Neuronal stem cell (in vitro differentiated cells): ENCODE measurements at regions not wholly inside any gene's neighbourhood (a gene's known extent, or its start where the extent isn't known, plus 50 kb on each side); places are given as distances from the start of the nearest gene placed in this dataset.
A peak's percentile ranks its signal among the peaks of the same experiment; 100 is the strongest.

ENCODE experiments used
- DNase-seq: peaks from one replicate; pipeline ENCODE4 v3.0.0-alpha.2; 2013; ENCODE audit warnings: low spot score
- H2AFZ ChIP-seq: one replicate; pipeline ENCODE4 v1.6.1; 2013; ENCODE audit warnings: mild to moderate bottlenecking, low read length, inconsistent platforms
- H2AK5ac ChIP-seq: 2 replicates; pipeline ENCODE4 v1.6.1; 2013; ENCODE audit warnings: low read depth, mild to moderate bottlenecking, inconsistent platforms, low read length, moderate library complexity, mixed read lengths
- H2BK120ac ChIP-seq: 2 replicates; pipeline ENCODE4 v1.6.1; 2013; ENCODE audit warnings: low read depth, mild to moderate bottlenecking, inconsistent platforms, low read length, moderate library complexity, mixed read lengths
- H2BK12ac ChIP-seq: one replicate; pipeline ENCODE4 v1.6.1; 2013; ENCODE audit warnings: low read length, inconsistent platforms
- H2BK15ac ChIP-seq: 2 replicates; pipeline ENCODE4 v1.6.1; 2013; ENCODE audit warnings: mild to moderate bottlenecking, low read length, inconsistent platforms, mixed read lengths
- H2BK5ac ChIP-seq: one replicate; pipeline ENCODE4 v1.6.1; 2013; ENCODE audit warnings: inconsistent platforms, mild to moderate bottlenecking, low read length, moderate library complexity
- H3K14ac ChIP-seq: one replicate; pipeline ENCODE4 v1.6.1; 2013; ENCODE audit warnings: low read length, inconsistent platforms
- H3K18ac ChIP-seq: 2 replicates; pipeline ENCODE4 v1.6.1; 2013; ENCODE audit warnings: low read length, inconsistent platforms
- H3K23ac ChIP-seq: 2 replicates; pipeline ENCODE4 v1.6.1; 2013; ENCODE audit warnings: low read depth, mild to moderate bottlenecking, mixed read lengths, low read length, inconsistent platforms; ENCODE audit not compliant: poor library complexity
- H3K27ac ChIP-seq: replicated peaks from 3 replicates; pipeline ENCODE4 v1.5.1; 2013; ENCODE audit warnings: low read length, inconsistent platforms
- H3K27me3 ChIP-seq, 3 experiments: 2 replicates each; pipeline ENCODE4 v1.6.1; 2013; ENCODE audit warnings: low read length in 3 of 3, mild to moderate bottlenecking in 2 of 3, inconsistent platforms in 1 of 3, low read depth in 1 of 3, mixed read lengths in 1 of 3, moderate library complexity in 1 of 3; ENCODE audit not compliant: control insufficient read depth in 3 of 3, insufficient read depth in 3 of 3
- H3K36me3 ChIP-seq, 2 donors: replicated peaks in 1 of 2; 2 replicates each; pipeline ENCODE4 v1.6.1; 2013; ENCODE audit warnings: low read length in 2 of 2; ENCODE audit not compliant: control insufficient read depth in 2 of 2, insufficient read depth in 2 of 2
- H3K4ac ChIP-seq: 2 replicates; pipeline ENCODE4 v1.6.1; 2013; ENCODE audit warnings: inconsistent platforms, mild to moderate bottlenecking, low read length, moderate library complexity
- H3K4me1 ChIP-seq, 2 donors: 1 replicate in 1 of 2; 2 replicates in 1 of 2; pipeline ENCODE4 v1.6.1; 2013; ENCODE audit warnings: low read length in 2 of 2, low read depth in 1 of 2; ENCODE audit not compliant: control insufficient read depth in 2 of 2, insufficient read depth in 1 of 2
- H3K4me2 ChIP-seq: one replicate; pipeline ENCODE4 v1.6.1; 2013; ENCODE audit warnings: mild to moderate bottlenecking, low read length, inconsistent platforms; ENCODE audit not compliant: insufficient read depth, poor library complexity, severe bottlenecking
- H3K4me3 ChIP-seq, 2 donors: 2 replicates each; pipeline ENCODE4 v1.5.1; 2013; ENCODE audit warnings: low read length in 2 of 2, mild to moderate bottlenecking in 2 of 2, inconsistent platforms in 1 of 2, moderate library complexity in 1 of 2
- H3K79me1 ChIP-seq: one replicate; pipeline ENCODE4 v1.6.1; 2013; ENCODE audit warnings: low read depth, mild to moderate bottlenecking, inconsistent platforms, low read length, moderate library complexity
- H3K9ac ChIP-seq: one replicate; pipeline ENCODE4 v1.6.1; 2013; ENCODE audit warnings: mild to moderate bottlenecking, low read depth, low read length, inconsistent platforms; ENCODE audit not compliant: poor library complexity
- H3K9me3 ChIP-seq, 2 donors: replicated peaks in 1 of 2; 2 replicates each; pipeline versions ENCODE3 to v1.6.1; 2013; ENCODE audit warnings: low read length in 2 of 2, mild to moderate bottlenecking in 2 of 2, inconsistent platforms in 1 of 2, low read depth in 1 of 2, mixed read lengths in 1 of 2, moderate library complexity in 1 of 2; ENCODE audit not compliant: control insufficient read depth in 2 of 2, insufficient read depth in 1 of 2
- H4K8ac ChIP-seq: one replicate; pipeline ENCODE4 v1.6.1; 2013; ENCODE audit warnings: low read depth, mild to moderate bottlenecking, inconsistent platforms, low read length, moderate library complexity
- H4K91ac ChIP-seq: one replicate; pipeline ENCODE4 v1.6.1; 2013; ENCODE audit warnings: low read length, low read depth, mild to moderate bottlenecking, inconsistent platforms; ENCODE audit not compliant: poor library complexity
- WGBS, 2 donors: extraction: QIAGEN DNeasy Blood & Tissue Kit; methylation state at CpG; one replicate each; pipeline ENCODE4 v1.1.7; 2013; ENCODE audit warnings: missing lambda C conversion rate in 2 of 2, mixed read lengths in 1 of 2; ENCODE audit not compliant: insufficient read length in 2 of 2, insufficient replicate concordance in 1 of 2; ENCODE audit errors: extremely low coverage in 2 of 2; 5-methylcytosine and 5-hydroxymethylcytosine counted together

- DNase-seq: no peak
- Histone ChIP-seq H4K91ac (no peak overlapping the region), H3K4me3 (no peak overlapping the region), H3K9ac (no peak overlapping the region), H3K79me1 (peaks cover 4% of the 10 kb centered on the region), H3K4me1 (no peaks in the 10 kb centered on the region), H3K27me3 (no peaks in the 10 kb centered on the region), H2BK120ac (no peak overlapping the region), H3K4ac (no peak overlapping the region), H2AK5ac (no peak overlapping the region), H3K23ac (no peak overlapping the region), H3K14ac (no peak overlapping the region), H2BK15ac (no peak overlapping the region), H3K9me3 (no peaks in the 10 kb centered on the region), H4K8ac (no peak overlapping the region), H2BK5ac (no peak overlapping the region), H3K27ac (no peak overlapping the region), H2BK12ac (no peak overlapping the region), H3K36me3 (no peaks in the 10 kb centered on the region), H2AFZ (no peak overlapping the region), H3K18ac (no peak overlapping the region), H3K4me2 (no peak overlapping the region)
- no CpG with 5 or more reads among the region's 1 CpG for WGBS, 2 donors
These were observed 878.9 kb upstream of the SEL1L start for GRCh38 chr14:82412545-82412944.

- H3K4me2 ChIP-seq: no peak overlapping the region
- no peak overlapping the region for H2AFZ ChIP-seq
- H3K23ac ChIP-seq: no peak overlapping the region
- no peak overlapping the region for H3K4me3 ChIP-seq
- no peak overlapping the region for H3K27ac ChIP-seq
- no peak overlapping the region for H4K8ac ChIP-seq
- no peak overlapping the region for H2BK5ac ChIP-seq
- H3K14ac ChIP-seq: no peak overlapping the region
- H3K9ac ChIP-seq: no peak overlapping the region
- no peak overlapping the region for H3K4ac ChIP-seq
- no peak overlapping the region for H2BK120ac ChIP-seq
- H3K9me3 ChIP-seq: peaks cover 0 to 2% of the 10 kb centered on the region in 2 donors
- peaks cover 4% of the 10 kb centered on the region for H3K79me1 ChIP-seq
- no peaks in the 10 kb centered on the region for H3K27me3 ChIP-seq
- H2BK15ac ChIP-seq: no peak overlapping the region
- H3K36me3 ChIP-seq: no peaks in the 10 kb centered on the region
- H3K18ac ChIP-seq: no peak overlapping the region
- WGBS, 2 donors: no CpG with 5 or more reads among the region's 1 CpG
- no peak for DNase-seq
- H4K91ac ChIP-seq: no peak overlapping the region
- no peak overlapping the region for H2AK5ac ChIP-seq
- no peaks in the 10 kb centered on the region for H3K4me1 ChIP-seq
- H2BK12ac ChIP-seq: no peak overlapping the region
These were observed 881.3 kb upstream of the SEL1L start for GRCh38 chr14:82414853-82415539.

- no peak overlapping the region for H4K91ac ChIP-seq
These were observed 886.3 kb upstream of the SEL1L start for GRCh38 chr14:82419933-82420332.

GRCh38 chr14:82420871-82421270 lies 887.2 kb upstream of the SEL1L start:
- DNase-seq: no peak
- H3K18ac ChIP-seq: no peak overlapping the region
- H3K79me1 ChIP-seq: no peaks in the 10 kb centered on the region
- H3K36me3 ChIP-seq: no peaks in the 10 kb centered on the region
- H3K9ac ChIP-seq: no peak overlapping the region
- H3K4ac ChIP-seq: no peak overlapping the region
- H2BK120ac ChIP-seq: no peak overlapping the region
- H3K4me1 ChIP-seq: no peaks in the 10 kb centered on the region
- WGBS, 2 donors: no CpG with 5 or more reads among the region's 5 CpGs
- H3K4me2 ChIP-seq: no peak overlapping the region
- H3K27me3 ChIP-seq: no peaks in the 10 kb centered on the region
- H2AFZ ChIP-seq: no peak overlapping the region
- no peak overlapping the region for H3K23ac ChIP-seq
- H3K27ac ChIP-seq: no peak overlapping the region
- no peak overlapping the region for H2BK12ac ChIP-seq
- no peak overlapping the region for H4K8ac ChIP-seq
- H4K91ac ChIP-seq: no peak overlapping the region
- H3K14ac ChIP-seq: no peak overlapping the region
- H3K4me3 ChIP-seq: no peak overlapping the region
- peaks cover 0 to 3% of the 10 kb centered on the region in 2 donors for H3K9me3 ChIP-seq
- no peak overlapping the region for H2BK15ac ChIP-seq
- H2AK5ac ChIP-seq: no peak overlapping the region
- no peak overlapping the region for H2BK5ac ChIP-seq

More at GRCh38 chr14:82419933-82420332, 886.3 kb upstream of the SEL1L start:
- no CpG with 5 or more reads among the region's 2 CpGs for WGBS, 2 donors
- Histone ChIP-seq H3K23ac (peak overlapping the region; percentile 5), H3K14ac (no peak overlapping the region), H3K4me2 (no peak overlapping the region), H3K9ac (no peak overlapping the region), H3K36me3 (no peaks in the 10 kb centered on the region), H2BK12ac (no peak overlapping the region), H2BK15ac (no peak overlapping the region), H2BK5ac (no peak overlapping the region), H2AK5ac (no peak overlapping the region), H3K79me1 (no peaks in the 10 kb centered on the region), H2BK120ac (no peak overlapping the region), H2AFZ (no peak overlapping the region), H3K9me3 (peaks cover 0 to 3% of the 10 kb centered on the region in 2 donors), H3K4me1 (no peaks in the 10 kb centered on the region), H3K27me3 (no peaks in the 10 kb centered on the region), H3K4me3 (no peak overlapping the region), H3K4ac (no peak overlapping the region), H4K8ac (no peak overlapping the region), H3K27ac (no peak overlapping the region), H3K18ac (no peak overlapping the region)
- DNase-seq: no peak
